Effector CD8-positive, alpha-beta T cell (primary cell): ENCODE measurements at regions not wholly inside any gene's neighbourhood (a gene's known extent, or its start where the extent isn't known, plus 50 kb on each side); places are given as distances from the start of the nearest gene placed in this dataset.

Experiments used
- DNase-seq: peaks from one replicate; lab custom pipeline; 2025; lab: John Stamatoyannopoulos, UW

- DNase-seq: no peak
Observed at GRCh38 chr13:75231235-75231634, 250.7 kb downstream of the TBC1D4 start.

DNA sequence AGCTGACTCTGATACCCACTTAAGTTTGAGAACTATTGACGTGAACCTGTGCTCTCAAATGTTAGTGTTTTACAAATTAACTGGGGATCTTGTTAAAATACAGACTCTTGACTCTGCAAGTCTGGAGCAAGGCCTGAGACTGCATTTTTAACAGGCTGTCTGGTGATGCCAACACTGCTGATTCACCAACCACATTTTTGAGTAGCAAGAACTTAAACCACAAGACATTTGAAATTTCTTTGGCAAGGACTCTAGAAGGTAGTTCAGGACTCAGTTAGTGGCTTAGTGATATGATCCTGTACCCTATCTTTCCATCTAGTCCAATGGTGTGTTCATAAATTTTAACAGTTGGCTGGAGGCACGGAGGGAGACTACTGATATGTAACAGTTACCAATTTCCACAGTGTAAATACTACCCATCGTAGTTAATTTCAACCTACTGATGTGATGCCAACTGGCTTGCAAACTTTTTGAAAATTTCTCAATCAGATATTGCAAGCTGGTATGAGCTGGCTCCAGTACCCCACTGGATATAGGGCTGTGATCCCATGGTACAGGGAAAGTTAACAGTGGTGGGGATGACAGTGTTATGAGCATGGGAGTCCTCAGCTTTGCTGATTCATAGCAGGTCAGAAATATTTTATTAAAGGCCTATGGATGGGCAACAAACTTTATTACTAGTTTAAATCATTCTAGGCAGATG is 255.1 kb downstream of the TBC1D4 start:
- DNase-seq: no peak

- DNase-seq: no peak
Observed at GRCh38 chr13:75226092-75226491, 255.9 kb downstream of the TBC1D4 start.

DNA sequence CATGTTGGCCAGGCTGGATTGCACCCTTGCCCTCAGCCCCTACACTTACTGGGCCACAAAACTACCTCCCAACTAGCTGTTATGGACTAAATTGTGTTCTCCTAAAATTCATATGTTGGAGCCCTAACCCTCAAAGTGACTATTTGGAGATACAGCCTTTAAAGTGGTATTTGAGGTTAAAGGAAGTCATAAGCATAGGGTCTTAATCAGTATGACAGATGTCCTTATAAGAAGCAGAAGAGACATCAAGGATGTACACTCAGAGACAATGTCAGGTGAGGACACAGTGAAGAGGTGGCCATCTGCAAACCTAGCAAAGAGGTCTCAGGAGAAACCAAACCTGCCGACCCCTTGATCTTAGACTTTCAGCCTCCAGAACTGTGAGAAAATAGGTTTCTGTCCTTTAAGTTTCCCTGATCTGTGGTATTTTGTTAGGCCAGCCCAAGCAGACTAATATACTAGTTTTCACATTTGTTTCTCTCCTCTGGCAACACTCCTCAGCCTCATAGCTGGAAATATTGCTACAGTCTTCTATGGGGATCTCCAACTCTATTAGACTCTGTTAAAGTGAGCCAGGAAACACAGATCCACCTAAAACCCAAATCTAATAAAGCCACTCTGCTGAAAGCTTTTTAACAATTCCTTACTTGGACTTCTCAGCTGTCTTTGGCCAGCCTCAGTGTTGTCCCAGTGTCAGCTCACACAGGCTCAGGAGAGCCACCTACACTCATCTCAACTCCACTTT is 256.5 kb downstream of the TBC1D4 start:
- DNase-seq: no peak

GRCh38 chr13:75224053-75224742 is 257.8 kb downstream of the TBC1D4 start:
- no peak for DNase-seq

DNA sequence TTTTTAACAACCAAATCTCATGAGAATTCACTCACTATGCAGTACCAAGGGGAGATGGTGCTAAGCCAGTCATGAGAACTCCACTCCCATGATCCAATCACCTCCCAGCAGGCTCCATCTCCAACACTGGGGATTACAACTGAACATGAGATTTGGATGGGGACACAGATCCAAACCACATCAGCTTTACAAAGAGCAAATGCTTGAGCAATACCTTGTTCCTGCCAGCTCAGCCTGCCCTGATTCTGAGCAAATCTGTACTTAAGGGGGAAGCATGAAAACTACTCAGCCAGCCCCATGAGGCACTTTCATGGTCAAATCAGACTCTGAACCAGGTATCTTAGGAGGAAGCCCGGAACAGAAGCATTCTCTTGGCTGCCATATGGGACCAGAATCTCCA is 259.9 kb downstream of the TBC1D4 start:
- DNase-seq: no peak

DNA sequence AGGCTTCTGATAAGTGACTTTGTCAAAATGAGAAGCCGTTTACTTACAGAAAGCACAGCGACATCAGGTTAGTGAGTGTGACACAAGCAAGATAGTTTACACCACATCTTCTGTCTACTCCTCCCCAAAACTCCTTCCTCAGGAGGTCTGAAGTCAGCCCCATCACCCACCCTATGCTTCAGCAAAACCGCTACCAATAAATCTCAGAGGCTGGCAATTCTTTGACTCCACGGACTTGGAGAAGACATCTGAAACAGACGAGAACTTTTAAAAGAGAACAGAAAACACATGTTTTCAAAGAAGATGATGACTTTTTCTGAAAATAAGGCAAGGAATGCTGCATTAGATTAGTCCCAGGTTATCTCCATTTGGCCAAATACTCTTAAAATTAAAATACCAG is 261.1 kb downstream of the TBC1D4 start:
- no peak for DNase-seq

DNA sequence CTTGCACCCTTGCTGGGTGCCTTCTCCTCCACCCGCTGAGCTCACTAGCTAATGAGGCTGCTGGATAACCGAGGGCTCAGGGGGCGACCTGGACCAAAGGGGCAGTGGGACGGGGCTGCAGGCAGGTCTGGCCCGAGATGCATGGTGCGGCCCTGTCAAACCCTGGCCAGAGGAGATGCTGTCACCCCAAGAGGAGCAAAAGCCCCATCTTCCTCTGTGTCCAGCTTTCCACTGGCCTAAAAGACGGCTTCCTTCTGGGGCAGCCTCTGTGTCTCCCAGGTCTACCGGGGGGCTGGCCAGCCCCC is 261.8 kb downstream of the TBC1D4 start:
- no peak for DNase-seq

DNA sequence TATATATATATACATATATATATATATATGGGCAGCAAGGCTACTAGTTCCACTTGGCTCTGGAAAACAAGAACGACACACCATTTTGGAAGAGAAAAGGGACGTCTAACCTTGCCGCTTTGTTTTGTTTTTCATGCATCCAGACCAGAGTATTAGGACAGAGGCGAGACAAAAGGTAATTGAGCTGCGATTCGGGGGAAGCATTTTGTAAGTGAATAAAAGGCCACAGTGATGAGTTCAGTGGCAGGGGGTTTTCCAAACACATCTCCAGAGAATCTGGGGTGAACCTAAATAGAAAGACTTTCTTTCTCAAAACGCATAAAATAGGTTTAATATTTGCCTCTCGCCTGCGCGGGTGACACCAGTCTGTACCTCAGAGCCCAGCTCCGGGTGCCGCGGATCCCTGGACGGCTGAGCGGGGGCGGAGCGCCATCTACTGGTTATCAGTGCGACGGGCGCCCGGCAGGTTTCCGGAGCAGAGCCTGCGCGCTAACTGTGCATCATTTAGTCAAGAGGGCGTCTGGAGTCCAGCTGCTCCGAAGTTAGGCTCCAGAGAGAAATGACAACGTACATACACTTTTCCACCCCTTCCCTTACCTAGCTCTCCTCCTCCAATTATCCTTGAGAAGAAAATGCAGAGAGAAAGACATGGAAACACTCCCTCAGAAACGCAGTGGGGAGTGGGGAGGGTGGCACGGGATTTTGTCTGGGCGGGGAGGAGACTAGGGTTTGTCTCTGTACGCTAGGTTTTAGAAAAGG is 262.3 kb downstream of the TBC1D4 start:
- DNase-seq: peak; percentile 67

- no peak for DNase-seq
Observed at GRCh38 chr13:75217949-75218348, 264.0 kb downstream of the TBC1D4 start.

GRCh38 chr13:75216038-75216437 is 265.9 kb downstream of the TBC1D4 start:
- no peak for DNase-seq

DNA sequence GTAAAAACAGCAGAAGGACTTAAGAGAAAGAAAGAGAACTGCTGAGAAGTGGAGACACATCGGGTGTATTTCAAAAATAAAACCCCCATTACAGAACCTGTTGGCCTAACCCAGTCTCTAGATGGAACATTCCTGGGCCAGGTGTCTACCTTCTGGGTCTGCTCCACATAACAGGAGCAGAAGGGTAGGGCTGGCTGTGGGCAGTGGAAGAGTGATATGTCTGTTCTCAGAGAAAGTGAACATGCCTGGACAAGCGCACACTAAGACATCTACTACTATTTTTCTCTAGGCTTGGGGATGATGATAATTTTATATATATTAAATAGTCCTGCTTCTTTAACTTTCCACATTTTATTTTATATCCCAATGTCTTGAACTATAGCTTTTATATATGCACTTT is 267.1 kb downstream of the TBC1D4 start:
- DNase-seq: no peak

- no peak for DNase-seq
Observed at GRCh38 chr13:75202981-75203380, 279.0 kb downstream of the TBC1D4 start.

GRCh38 chr13:75197803-75198202 is 284.2 kb downstream of the TBC1D4 start:
- DNase-seq: no peak

GRCh38 chr13:75196147-75196837 is 285.7 kb downstream of the TBC1D4 start:
- DNase-seq: no peak

DNA sequence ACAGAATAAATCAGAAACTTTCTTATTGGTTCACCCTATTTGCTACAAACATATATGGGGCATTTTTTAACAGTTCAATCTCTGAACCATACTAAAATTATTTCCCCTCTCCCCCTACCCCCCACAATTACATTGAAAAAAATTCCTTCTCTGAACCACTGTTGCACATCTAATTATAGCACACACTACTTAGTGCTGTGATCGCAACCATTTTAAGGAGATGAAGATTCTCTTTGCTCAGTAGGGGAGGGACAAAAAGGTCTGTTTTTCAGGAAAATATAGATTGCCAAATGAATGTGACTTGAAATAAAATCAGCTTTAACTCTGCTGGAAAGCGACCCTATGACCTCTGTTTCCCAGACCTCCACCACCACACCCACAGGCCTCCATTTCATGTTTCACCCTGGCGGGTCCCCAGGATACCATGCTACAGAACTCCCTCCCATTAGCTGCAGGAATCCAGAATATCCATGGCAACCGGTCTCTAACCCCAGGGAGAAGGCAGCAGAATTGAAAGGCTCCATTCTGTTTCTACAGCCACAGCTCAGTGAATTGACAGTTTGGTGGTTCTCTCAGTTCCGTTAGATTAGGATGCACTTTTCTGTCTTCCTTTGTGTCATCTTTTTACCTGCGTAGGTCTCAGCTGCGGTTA is 286.3 kb downstream of the TBC1D4 start:
- no peak for DNase-seq

DNA sequence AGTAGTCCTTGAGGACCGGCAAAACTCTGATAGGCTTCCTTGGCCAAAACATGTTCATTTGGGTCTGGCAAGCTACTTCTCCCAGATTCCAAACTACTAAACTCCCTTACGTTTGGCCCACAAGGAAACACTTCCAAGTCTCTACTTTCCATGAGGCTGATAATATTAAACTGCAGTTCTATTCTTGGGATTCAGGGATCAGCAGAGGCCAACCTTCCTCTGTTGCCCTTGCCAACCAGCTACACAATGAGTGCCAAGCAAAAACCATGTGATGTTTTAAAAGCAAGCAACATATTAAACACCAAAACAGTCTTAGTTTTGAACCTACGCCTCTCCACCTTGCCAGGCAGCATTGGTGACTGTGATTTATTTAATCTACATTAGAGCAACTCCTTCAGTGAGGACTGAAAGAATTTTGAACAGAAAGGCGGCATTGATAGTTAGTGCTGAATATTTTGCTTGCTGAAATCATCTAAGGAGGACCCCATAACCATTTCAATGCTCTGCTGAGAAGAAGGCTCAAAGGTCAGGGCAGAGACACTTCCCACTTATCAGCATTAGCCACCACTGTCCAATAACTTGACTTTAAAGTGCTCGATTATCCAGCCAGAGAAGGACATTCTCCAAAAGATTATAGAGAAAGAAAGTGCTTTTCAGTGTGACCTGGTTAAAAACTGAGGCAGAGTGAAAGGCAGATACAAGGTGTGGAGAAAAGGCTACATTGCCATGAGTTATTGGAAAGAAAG is 287.1 kb downstream of the TBC1D4 start:
- DNase-seq: no peak

- DNase-seq: no peak
Observed at GRCh38 chr13:75186379-75186778, 295.6 kb downstream of the TBC1D4 start.

DNA sequence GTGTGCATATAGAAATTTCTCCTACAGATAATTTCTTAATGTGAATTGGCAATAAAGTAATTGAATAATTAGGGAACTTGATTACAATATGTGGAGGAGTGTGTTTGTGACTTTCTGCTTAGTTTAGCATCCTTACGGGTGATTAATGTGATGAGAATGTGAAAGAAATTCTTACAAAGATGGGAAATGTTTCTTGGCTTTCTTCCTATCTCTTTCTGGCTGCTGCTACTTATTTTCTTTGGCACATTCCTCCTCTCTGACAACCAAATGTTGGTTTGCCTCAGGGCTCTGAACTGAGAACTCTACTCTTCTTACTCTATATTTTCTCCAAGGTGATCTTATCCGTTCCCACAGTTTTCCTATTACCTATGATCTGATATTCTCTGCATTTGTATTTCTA is 300.1 kb downstream of the TBC1D4 start:
- DNase-seq: no peak

DNA sequence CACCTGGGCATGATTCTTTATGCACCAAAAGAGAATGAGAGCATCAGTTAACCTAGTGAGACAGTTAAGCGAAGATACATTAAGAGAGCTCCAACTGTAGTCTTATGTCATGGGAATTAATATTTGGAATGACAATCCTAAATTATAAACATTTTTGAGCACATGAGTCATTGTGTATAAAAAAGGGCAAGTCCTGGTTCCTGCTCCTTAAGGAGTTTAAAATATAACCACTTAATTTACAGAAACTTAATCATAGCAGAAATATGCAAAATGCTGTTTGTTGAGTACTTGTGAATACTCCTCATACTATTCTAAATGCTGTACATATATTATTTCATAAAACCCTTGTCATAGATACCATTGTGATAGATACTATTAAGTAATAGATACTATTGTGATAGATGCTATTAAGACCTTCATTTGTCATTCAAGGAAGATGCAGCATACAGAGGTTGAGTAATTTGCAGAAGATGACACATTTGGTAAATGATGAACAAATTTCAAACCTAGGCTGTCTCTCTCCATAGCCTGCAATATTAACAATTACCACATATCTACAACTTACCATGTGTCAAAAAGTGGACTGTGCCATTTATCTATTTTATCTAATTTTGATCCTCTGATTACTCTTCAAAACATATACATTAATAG is 301.0 kb downstream of the TBC1D4 start:
- no peak for DNase-seq
